Erythroblast (primary cell): ENCODE measurements at regions not wholly inside any gene's neighbourhood (a gene's known extent, or its start where the extent isn't known, plus 50 kb on each side); places are given as distances from the start of the nearest gene placed in this dataset.

Experiments
- DNase-seq, 2 experiments: peaks; one replicate each; lab custom pipeline; 2025; lab: John Stamatoyannopoulos, UW
- GATA1 ChIP-seq: IDR thresholded peaks from 2 replicates; pipeline ENCODE4 v1.6.1; 2011; ENCODE audit warnings: low read depth, mild to moderate bottlenecking, control low read depth, low read length, moderate library complexity
- POLR2A ChIP-seq: IDR thresholded peaks from 2 replicates; pipeline ENCODE4 v1.6.1; 2011; ENCODE audit warnings: mild to moderate bottlenecking, low read length

DNA sequence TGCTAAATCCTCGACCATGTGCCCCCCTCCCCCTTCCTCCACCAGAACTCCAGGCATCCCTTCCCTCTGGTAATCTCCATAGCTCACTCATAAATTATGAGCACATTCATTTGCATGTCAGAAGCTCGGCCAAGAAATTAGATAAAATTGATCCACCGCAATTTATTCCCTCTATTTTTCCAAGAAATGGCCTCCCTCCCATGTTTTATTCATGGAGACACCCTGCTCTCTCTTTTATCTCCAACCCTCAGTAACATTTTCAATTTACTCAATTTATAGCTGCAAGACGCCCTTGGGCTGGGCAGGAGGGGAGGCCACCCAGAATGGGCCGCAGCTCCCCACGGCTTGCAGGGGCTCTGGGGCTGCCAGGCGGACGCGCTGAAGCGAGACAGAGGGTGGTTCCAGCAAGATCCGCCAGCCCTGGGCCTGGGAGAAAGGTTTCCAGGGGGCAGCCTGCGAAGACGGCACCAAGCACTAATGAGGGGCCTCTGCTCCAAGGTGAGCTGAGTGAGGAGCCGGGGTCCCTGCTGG lies 54.7 kb upstream of the ZNF423 start:
- no peak for DNase-seq
- no peak for TF ChIP-seq POLR2A
- TF ChIP-seq GATA1: no peak

- no peak for TF ChIP-seq GATA1
- DNase-seq: no peak
Measured at GRCh38 chr16:49911430-49911829, 55.5 kb upstream of the ZNF423 start.

DNA sequence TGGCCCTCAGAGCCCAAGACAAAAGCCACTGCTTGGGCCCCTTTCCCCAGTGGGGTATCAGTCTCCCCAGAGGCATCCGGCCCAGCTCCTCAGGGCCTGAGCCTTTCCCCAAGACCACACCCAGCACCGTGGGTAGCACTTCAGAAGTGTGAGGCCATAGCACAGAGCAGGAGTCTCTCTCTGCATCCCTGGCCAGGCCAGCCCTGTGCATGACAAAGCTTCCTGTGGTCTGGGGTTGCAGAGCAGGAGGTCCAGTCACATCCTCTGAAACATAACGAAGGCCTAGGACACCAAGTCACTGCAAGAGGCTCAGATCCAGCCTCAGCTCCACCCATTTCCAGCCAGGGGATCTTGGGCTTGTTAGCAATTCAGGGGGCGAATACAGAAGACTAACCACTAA lies 56.8 kb upstream of the ZNF423 start:
- no peak for DNase-seq
- TF ChIP-seq POLR2A (no peak), GATA1 (no peak)

- TF ChIP-seq POLR2A (no peak), GATA1 (no peak)
- no peak for DNase-seq
Measured at GRCh38 chr16:49913720-49914119, 57.8 kb upstream of the ZNF423 start.

- TF ChIP-seq GATA1 (no peak), POLR2A (no peak)
- peak; percentile 5 to 17 for DNase-seq
Measured at GRCh38 chr16:49914657-49915056, 58.7 kb upstream of the ZNF423 start.

GRCh38 chr16:49918257-49918656 lies 62.3 kb upstream of the ZNF423 start:
- DNase-seq: peak in 1 of 2 experiments; percentile 17
- TF ChIP-seq POLR2A (no peak), GATA1 (no peak)

- no peak for DNase-seq
Measured at GRCh38 chr16:49919327-49919726, 63.4 kb upstream of the ZNF423 start.

DNA sequence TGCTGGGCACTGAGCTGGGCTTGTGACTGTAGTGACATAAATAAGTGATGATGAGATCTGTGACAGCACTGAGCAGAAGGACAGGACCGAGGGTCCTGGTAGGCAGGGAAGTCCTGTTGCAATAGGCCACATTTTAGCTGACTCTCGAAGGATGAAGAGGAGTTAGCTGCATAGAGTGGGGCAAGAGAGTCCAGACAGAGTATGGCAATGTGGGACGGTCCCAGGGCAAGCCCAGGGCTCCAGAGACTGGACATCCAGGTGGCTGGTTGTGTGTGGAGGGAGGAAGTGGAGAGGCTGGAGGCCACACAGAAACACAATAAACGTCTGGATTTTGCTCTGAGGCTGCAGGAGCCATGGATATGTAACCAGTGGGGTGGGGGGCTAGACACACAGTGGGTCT lies 64.5 kb upstream of the ZNF423 start:
- TF ChIP-seq POLR2A (no peak), GATA1 (no peak)
- no peak for DNase-seq

More at GRCh38 chr16:49919327-49919726, 63.4 kb upstream of the ZNF423 start:
- no peak for TF ChIP-seq POLR2A
- TF ChIP-seq GATA1: no peak

DNA sequence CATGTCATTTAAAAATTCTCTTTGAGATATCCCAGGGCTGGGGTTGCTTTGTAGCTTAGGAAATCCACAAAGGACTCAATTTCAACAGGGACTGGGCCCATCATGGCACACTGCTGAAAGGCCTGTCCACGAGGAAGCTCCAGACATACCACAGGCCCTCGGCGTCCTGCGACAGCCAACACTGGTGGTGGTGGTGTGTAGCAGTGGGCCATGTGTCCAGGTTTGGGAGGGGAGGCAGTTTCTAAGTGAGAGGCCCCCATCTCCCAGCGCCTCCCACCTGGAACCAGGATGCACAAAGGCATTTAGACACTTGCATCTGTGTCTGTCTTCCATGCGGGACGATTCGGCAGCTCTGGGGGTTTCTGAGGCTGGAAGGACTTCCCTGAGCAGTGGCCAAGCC lies 65.2 kb upstream of the ZNF423 start:
- TF ChIP-seq GATA1 (no peak), POLR2A (no peak)
- no peak for DNase-seq

- DNase-seq: peak; percentile 25 to 50
- no peak for TF ChIP-seq POLR2A
- TF ChIP-seq GATA1: no peak
Measured at GRCh38 chr16:49921791-49922456, 66.0 kb upstream of the ZNF423 start.

DNA sequence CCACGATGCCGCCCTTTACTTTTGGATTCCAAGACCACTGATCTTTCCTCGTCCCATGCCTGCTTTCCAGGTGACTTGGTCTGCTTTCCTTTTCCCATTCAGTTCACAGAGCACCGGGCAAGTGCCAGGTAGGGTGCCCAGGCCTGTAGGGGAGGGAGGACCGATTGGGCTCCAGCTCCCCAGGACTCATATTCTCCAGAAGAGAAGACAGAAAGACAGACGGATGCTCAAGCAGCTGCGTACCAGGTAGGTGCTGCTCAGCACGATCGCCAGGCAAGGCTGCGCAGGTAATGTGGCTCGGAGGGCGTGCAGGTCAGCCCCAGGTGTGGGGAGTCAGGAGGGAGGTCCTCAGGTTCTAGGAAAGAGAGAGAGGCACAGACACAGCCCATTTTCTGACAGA lies 67.5 kb upstream of the ZNF423 start:
- TF ChIP-seq POLR2A: no peak
- no peak for TF ChIP-seq GATA1
- DNase-seq: no peak

GRCh38 chr16:49924078-49924477 lies 68.2 kb upstream of the ZNF423 start:
- TF ChIP-seq POLR2A: no peak
- peak in 1 of 2 experiments; percentile 4 for DNase-seq

- DNase-seq: no peak
- TF ChIP-seq GATA1: no peak
- no peak for TF ChIP-seq POLR2A
Measured at GRCh38 chr16:49926941-49927340, 71.0 kb upstream of the ZNF423 start.

DNA sequence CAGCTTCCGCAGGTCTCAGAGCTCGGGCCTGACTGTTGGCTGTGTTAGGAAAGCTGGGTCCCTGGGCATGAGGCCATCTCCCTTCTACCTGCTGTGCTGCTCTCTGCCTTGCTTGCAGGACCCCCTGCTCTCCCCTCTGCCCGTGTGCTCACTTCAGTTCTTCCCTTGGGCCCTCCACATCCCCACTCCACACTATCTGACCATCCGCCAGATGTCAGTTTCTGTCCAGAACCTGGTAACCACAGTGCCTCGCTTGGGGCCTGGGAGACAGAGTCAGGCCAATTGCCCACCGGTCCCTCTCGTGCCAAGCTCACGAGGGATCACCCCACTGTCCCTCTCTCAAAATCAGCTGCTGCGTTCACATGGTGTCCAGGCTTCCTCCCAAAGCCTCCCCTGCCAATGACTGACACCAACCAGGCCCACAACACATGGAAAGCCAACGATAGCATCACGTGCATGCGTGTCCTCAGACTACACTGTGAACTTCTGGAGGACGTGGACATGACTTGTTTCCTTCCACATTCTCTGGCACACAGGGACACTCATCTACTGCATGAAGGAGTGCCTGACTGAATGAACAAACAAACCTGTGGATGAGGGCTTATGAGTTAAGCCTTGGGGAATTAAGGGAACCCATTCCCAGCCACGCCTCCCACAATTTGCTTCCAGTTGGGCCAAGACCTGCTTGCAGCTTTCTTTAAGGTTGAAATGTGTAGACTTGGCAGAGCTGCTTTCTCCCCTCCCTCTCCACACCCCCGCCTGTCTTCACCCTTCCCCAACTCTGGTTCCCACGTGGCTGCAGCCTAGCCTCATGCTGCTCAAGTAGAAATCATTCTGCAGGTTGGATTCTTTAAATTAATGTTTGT lies 72.5 kb upstream of the ZNF423 start:
- no peak for TF ChIP-seq GATA1
- no peak for TF ChIP-seq POLR2A

GRCh38 chr16:49929626-49930025 lies 73.7 kb upstream of the ZNF423 start:
- TF ChIP-seq GATA1 (no peak), POLR2A (no peak)
- no peak for DNase-seq

More for the DNA sequence above, 72.5 kb upstream of the ZNF423 start:
- DNase-seq: no peak
